AG09319 (cell line): ENCODE measurements at regions not wholly inside any gene's neighbourhood (a gene's known extent, or its start where the extent isn't known, plus 50 kb on each side); places are given as distances from the start of the nearest gene placed in this dataset.

Source experiments
- DNase-seq: peaks from one replicate; pipeline ENCODE4 v3.0.0-alpha.2; 2010; ENCODE audit warnings: low read depth; ENCODE audit errors: extremely low read depth
- CTCF ChIP-seq: IDR thresholded peaks from 2 replicates; pipeline ENCODE4 v1.5.1; 2011; ENCODE audit warnings: low read depth, mild to moderate bottlenecking, inconsistent platforms, low read length, moderate library complexity

- no peak for TF ChIP-seq CTCF
- no peak for DNase-seq
Measured at GRCh38 chr20:6185268-6185667, 62.4 kb upstream of the FERMT1 start.

GRCh38 chr20:6184086-6184485 lies 61.3 kb upstream of the FERMT1 start:
- no peak; the same call in 1 of the 2 replicates for TF ChIP-seq CTCF
- DNase-seq, result no peak

GRCh38 chr20:6180531-6180930 lies 57.7 kb upstream of the FERMT1 start:
- no peak for DNase-seq
- TF ChIP-seq CTCF, result no peak

DNA sequence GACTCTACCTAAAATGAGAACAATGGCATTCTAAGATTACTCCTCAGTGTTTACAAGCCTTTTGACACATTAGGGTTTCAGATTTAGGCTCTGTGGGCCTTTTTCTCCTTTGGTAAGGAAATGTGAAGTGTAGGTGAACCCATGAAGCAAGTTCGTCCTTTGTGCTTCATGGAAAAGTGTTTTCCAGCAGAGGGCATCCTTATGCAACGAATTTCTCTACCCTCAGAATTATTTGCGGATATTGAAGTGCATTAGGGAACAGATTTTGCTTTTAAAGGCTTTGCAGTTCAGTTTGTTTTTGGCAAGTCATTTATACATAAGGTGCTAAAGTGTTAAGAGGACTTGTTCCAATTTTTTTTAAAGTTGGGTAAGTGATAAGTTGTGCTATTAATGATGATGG lies 55.7 kb upstream of the FERMT1 start:
- DNase-seq, result peak; percentile 5

GRCh38 chr20:6173481-6173880 lies 50.7 kb upstream of the FERMT1 start:
- TF ChIP-seq CTCF, result no peak
- no peak for DNase-seq

More for the DNA sequence above, 55.7 kb upstream of the FERMT1 start:
- peak; percentile 43 for TF ChIP-seq CTCF
